H1 (cell line): ENCODE measurements at regions not wholly inside any gene's neighbourhood (a gene's known extent, or its start where the extent isn't known, plus 50 kb on each side); places are given as distances from the start of the nearest gene placed in this dataset.

Source experiments
- HDAC2 ChIP-seq, 2 experiments: fragments of 300-600 bp in 1 of 2; sonication (generic) in 1 of 2; IDR thresholded peaks; 2 replicates each; pipeline ENCODE4 v1.6.1; 2011 to 2012; ENCODE audit warnings: low read depth in 2 of 2, low read length in 2 of 2, mild to moderate bottlenecking in 2 of 2, moderate library complexity in 2 of 2, borderline replicate concordance in 1 of 2, inconsistent platforms in 1 of 2
- TF ChIP-seq, protein P1 (sequence below): fragments of 300-600 bp; sonication (generic); IDR thresholded peaks from 2 replicates; pipeline ENCODE4 v1.7.1; 2012; ENCODE audit warnings: low read length, moderate library complexity, mild to moderate bottlenecking, inconsistent platforms; ENCODE audit not compliant: insufficient replicate concordance

DNA sequence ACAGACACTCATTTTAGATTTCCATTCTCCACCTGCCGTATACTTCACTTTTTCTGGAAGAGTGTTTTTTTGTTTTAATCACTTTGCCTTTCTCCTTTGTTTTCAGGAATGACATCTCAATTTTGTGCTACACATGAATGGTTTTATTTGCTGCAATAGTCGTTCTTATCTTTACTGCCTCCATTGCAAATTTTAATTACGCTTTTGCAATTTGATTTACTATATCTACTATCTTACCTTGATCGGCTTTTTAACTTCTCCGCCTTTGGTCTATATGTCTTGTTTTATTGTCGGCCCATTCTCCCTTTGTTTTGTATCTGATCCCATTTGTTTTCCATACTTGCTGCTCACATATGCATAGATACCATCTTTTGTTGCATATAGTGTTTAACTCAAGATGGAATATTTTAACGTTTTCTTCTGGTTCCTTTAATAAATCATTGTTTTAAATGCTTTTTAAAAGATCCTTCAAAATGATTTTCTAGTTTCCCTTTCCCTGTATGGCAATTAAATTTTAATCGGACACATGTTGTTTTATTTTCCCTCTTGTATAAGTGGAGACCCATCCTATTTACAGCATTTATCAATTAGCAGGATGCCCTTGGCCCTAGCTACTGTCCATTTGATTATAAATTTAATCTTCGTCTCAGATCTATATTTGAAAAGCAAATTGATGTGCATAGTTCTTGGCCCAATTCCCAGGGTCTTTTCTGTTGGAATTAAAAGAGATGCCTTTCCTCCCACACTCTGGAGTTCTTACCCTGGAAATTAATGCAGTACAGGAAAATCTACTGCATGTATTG is 97.2 kb upstream of the CNTN4 start (continued):
- TF ChIP-seq, protein P1, sequence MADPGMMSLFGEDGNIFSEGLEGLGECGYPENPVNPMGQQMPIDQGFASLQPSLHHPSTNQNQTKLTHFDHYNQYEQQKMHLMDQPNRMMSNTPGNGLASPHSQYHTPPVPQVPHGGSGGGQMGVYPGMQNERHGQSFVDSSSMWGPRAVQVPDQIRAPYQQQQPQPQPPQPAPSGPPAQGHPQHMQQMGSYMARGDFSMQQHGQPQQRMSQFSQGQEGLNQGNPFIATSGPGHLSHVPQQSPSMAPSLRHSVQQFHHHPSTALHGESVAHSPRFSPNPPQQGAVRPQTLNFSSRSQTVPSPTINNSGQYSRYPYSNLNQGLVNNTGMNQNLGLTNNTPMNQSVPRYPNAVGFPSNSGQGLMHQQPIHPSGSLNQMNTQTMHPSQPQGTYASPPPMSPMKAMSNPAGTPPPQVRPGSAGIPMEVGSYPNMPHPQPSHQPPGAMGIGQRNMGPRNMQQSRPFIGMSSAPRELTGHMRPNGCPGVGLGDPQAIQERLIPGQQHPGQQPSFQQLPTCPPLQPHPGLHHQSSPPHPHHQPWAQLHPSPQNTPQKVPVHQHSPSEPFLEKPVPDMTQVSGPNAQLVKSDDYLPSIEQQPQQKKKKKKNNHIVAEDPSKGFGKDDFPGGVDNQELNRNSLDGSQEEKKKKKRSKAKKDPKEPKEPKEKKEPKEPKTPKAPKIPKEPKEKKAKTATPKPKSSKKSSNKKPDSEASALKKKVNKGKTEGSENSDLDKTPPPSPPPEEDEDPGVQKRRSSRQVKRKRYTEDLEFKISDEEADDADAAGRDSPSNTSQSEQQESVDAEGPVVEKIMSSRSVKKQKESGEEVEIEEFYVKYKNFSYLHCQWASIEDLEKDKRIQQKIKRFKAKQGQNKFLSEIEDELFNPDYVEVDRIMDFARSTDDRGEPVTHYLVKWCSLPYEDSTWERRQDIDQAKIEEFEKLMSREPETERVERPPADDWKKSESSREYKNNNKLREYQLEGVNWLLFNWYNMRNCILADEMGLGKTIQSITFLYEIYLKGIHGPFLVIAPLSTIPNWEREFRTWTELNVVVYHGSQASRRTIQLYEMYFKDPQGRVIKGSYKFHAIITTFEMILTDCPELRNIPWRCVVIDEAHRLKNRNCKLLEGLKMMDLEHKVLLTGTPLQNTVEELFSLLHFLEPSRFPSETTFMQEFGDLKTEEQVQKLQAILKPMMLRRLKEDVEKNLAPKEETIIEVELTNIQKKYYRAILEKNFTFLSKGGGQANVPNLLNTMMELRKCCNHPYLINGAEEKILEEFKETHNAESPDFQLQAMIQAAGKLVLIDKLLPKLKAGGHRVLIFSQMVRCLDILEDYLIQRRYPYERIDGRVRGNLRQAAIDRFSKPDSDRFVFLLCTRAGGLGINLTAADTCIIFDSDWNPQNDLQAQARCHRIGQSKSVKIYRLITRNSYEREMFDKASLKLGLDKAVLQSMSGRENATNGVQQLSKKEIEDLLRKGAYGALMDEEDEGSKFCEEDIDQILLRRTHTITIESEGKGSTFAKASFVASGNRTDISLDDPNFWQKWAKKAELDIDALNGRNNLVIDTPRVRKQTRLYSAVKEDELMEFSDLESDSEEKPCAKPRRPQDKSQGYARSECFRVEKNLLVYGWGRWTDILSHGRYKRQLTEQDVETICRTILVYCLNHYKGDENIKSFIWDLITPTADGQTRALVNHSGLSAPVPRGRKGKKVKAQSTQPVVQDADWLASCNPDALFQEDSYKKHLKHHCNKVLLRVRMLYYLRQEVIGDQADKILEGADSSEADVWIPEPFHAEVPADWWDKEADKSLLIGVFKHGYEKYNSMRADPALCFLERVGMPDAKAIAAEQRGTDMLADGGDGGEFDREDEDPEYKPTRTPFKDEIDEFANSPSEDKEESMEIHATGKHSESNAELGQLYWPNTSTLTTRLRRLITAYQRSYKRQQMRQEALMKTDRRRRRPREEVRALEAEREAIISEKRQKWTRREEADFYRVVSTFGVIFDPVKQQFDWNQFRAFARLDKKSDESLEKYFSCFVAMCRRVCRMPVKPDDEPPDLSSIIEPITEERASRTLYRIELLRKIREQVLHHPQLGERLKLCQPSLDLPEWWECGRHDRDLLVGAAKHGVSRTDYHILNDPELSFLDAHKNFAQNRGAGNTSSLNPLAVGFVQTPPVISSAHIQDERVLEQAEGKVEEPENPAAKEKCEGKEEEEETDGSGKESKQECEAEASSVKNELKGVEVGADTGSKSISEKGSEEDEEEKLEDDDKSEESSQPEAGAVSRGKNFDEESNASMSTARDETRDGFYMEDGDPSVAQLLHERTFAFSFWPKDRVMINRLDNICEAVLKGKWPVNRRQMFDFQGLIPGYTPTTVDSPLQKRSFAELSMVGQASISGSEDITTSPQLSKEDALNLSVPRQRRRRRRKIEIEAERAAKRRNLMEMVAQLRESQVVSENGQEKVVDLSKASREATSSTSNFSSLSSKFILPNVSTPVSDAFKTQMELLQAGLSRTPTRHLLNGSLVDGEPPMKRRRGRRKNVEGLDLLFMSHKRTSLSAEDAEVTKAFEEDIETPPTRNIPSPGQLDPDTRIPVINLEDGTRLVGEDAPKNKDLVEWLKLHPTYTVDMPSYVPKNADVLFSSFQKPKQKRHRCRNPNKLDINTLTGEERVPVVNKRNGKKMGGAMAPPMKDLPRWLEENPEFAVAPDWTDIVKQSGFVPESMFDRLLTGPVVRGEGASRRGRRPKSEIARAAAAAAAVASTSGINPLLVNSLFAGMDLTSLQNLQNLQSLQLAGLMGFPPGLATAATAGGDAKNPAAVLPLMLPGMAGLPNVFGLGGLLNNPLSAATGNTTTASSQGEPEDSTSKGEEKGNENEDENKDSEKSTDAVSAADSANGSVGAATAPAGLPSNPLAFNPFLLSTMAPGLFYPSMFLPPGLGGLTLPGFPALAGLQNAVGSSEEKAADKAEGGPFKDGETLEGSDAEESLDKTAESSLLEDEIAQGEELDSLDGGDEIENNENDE, result no peak
- TF ChIP-seq HDAC2 (IDR thresholded peaks at IDR 0.05; ENCODE audit: borderline replicate concordance in 1 of 2, low read depth in 2 of 2, low read length in 2 of 2), result no peak
